Omental fat pad (tissue), 3 donors: ENCODE measurements at regions not wholly inside any gene's neighbourhood (a gene's known extent, or its start where the extent isn't known, plus 50 kb on each side); places are given as distances from the start of the nearest gene placed in this dataset.

Source experiments
- ATAC-seq: fragments of 150-250 bp; one replicate; pipeline ENCODE4 v1.9.1; 2016; ENCODE audit warnings: mild to moderate bottlenecking, moderate library complexity; ENCODE audit not compliant: low FRiP score
- DNase-seq: peaks from one replicate; pipeline ENCODE4 v3.0.0-alpha.2; 2019; ENCODE audit warnings: low spot score
- CTCF ChIP-seq, 3 donors: fragments of 450-650 bp; IDR thresholded peaks; one replicate each; pipeline ENCODE4 v1.5.1; 2016 to 2017; ENCODE audit warnings: antibody characterized with exemption in 3 of 3, mild to moderate bottlenecking in 3 of 3, moderate library complexity in 2 of 3

GRCh38 chr10:46232666-46233065 is 54.1 kb upstream of the ANTXRL start:
- ATAC-seq = no peak
- peak; percentile 6 for DNase-seq
- no peak for TF ChIP-seq CTCF (IDR thresholded peaks at IDR 0.05)

GRCh38 chr10:46233181-46233580 is 53.6 kb upstream of the ANTXRL start:
- TF ChIP-seq CTCF (IDR thresholded peaks at IDR 0.05) = no peak
- ATAC-seq (no peak), DNase-seq (no peak)

DNA sequence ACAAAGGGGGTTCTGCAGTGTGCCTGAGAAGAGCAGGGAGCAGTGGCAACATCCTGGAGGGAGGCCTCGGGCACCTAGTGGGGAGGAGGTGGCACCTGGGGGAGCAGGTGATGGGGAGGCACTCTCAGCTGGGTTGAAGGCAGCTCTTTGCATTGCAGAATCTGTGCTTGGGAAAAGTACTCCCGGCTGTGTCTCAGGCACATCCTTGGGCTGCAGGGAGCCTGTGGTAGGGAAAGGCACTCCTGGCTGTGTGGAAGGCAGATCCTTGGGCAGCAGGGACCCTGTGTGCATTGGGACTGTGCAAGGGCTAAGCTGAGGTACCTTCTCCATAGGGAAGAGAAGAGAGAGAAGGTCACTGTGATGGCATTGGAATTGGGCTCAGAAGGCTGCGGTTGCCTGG is 52.8 kb upstream of the ANTXRL start:
- DNase-seq (no peak), ATAC-seq (no peak)
- TF ChIP-seq CTCF (IDR thresholded peaks at IDR 0.05) = no peak

- ATAC-seq (no peak), DNase-seq (peak; percentile 8)
- TF ChIP-seq CTCF (IDR thresholded peaks at IDR 0.05) = no peak
Measured at GRCh38 chr10:46234431-46235060, 52.3 kb upstream of the ANTXRL start.

DNA sequence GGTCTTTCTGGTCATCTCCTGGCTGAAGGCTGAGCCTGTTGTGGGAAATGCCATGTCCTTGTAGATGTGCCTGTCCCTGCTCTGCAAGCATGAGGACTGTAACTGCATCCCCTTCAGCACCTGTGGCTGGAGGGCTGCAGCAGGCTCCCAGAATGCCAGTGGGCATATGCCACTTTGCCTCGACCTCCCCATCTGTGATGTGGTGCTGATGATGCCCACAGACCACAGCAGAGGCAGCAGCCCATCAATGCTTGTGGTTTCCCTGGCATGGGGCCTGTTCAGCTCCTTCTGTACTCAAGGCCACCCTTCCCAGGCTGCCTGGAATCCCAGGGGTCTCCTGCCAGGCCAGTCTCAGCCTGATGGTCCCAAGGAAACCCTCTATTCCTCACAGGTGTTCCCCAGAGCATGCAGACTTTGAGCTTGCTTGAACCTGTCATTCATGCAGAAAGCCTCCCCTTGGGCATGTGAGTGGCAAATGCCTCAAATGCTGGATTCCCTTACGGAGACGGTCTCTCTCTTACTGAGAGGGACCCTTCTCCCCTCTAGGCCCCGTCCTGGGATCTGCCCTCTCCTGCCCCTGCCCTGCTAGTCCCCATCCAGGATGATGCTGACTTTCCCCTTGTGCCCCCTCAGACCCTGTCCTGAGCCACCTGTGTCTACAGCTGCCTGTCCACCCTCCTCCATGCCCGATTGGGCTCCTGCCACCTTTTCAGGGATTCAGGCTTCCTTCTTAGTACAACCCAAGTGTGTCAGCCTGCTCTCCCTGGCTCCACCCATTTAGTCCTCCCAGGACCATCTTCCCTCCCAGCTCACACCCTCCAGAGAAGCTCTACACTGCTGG is 50.9 kb upstream of the ANTXRL start:
- ATAC-seq (no peak), DNase-seq (no peak)
- TF ChIP-seq CTCF (IDR thresholded peaks at IDR 0.05) = no peak

DNA sequence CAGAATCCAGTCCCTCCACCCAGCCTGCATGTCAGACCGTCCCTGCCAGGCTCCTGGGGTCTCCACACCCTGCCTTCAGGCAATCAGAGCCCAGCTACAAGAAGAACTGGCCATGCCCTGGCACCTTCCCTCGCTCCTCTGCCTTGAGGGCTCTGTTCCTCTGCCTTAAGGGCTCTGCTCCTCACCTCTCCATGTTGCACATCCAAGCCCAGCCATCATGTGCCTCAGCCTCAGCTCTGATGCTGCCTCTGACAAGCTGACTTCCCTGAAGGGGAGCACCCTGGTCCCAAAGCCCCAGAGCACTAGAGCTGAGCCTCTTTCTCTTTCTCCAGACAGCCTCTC is 50.3 kb upstream of the ANTXRL start:
- ATAC-seq = no peak
- DNase-seq = no peak
- TF ChIP-seq CTCF (IDR thresholded peaks at IDR 0.05) = no peak
